GM18951 (cell line): ENCODE measurements at regions not wholly inside any gene's neighbourhood (a gene's known extent, or its start where the extent isn't known, plus 50 kb on each side); places are given as distances from the start of the nearest gene placed in this dataset.
"Not testable (repeated sequence)": the region's sequence is repeated elsewhere in the genome, so short reads cannot be mapped to it uniquely, and the experiment has no call there.

Experiments
- POLR2A ChIP-seq: IDR thresholded peaks from 4 replicates; pipeline ENCODE4 v1.6.1; 2011; ENCODE audit warnings: mild to moderate bottlenecking; ENCODE audit not compliant: insufficient read length, insufficient read depth; ENCODE audit errors: extremely low read depth
- in situ Hi-C: fragments of 300-500 bp; cut with MboI; formaldehyde crosslinking; loops from one replicate; pipeline ENCODE4 v1.12.0; 2022; ENCODE audit warnings: low sequenced_read_pairs, mixed read lengths, inconsistent platforms; ENCODE audit not compliant: unreplicated experiment

DNA sequence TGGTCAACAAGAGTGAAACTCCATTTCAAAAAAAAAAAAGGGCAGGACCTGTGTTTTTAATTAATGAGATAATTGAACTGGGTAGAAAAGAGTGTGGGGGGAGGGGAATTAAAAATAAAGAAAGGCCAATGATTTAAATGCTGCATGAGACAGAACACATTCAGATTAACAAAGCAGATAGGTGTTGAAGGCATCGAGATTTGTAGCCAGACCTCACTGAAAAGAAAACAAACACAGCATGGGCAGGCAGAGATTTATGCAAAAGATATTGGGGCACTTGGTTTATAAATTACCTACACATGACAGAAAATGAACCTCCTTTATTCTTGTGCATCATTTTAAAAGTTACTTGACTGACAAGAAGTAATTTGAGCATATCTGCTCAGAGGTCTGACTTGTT is 354.0 kb upstream of the API5 start:
- in situ Hi-C loops = no loop called here
- no peak for TF ChIP-seq POLR2A

DNA sequence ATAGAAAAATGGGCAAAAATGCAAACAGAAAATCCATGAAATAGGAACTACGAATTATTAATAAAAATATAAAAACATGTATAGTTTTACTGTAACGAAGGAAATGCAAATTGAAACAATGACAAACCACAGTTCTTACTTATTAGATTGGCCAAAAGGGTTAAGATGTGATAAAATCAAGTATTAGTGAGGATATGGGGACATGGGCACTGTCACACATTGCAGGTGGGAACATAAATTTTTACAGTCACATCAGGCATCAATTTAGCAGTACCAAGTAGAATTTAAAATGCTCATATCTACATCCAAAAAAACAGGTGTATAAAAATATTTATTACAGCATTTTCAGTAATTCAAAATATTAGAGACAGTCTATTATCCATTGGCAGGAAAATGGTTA is 353.2 kb upstream of the API5 start:
- no peak for TF ChIP-seq POLR2A
- in situ Hi-C loops = no loop called here

DNA sequence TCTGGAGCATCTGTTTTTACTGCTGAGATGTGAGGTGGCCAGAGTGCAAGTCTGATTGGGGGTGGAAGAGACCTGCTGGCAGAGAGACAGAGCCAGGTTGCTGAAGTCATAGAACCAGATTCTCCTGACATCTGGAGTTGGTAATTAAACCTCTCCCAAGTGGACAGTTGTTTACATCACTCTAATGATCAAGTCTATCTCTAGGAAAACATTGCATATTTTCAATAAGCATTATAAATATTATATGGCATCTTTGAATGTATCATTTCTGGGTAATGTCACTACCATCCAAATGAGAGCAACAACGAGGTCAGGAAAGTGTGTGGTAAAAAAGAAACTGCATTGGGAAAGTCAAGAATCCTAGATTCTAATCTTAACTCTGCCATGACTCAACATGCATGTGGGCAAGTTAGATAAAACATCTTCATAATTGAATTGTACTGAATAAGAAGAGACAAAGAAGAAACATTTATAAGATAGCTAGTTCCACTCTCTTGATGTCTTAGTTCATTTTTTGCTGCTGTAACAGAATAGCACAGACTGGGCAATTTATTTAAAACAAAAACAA is 351.2 kb upstream of the API5 start:
- in situ Hi-C loops = no loop called here
- no peak for TF ChIP-seq POLR2A

DNA sequence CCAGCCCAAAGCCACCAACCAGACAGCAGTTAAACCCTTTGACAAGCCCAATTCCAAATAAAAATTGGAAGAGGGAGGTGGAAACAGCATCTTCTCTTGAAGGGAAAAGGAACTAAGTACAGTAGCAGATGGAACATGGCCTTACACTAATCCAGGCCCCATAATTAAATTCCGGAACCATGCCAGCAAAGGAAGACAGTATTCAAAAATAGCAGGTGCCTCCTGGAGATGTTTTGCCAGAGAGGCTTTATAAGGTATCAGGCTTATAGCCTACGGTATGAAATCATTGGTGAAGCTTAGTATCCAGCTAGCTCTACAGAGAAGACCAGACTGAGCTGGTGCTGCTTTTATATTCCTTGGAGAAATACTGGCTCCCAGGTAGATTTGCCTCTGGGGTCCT is 344.1 kb upstream of the API5 start:
- no peak for TF ChIP-seq POLR2A
- in situ Hi-C loops = no loop called here

DNA sequence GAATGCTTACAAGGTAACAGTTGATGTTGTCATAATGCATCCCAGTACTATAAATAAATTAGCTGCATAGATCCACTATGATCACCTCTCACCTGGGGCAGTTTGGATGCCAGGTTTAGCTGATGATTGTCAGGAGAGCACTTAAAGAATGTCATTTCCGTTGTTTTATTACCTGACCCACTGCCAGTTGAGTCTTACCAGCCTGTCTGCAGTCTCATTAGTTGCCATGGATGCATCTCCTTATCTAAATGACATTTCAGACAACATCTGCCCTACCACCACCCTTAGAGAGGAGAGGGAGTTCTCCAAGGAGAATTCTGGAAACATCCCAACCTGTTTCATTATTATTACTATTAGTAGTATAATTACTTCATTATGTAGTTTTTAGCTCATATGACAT is 339.1 kb upstream of the API5 start:
- no peak for TF ChIP-seq POLR2A
- in situ Hi-C loops = no loop called here

DNA sequence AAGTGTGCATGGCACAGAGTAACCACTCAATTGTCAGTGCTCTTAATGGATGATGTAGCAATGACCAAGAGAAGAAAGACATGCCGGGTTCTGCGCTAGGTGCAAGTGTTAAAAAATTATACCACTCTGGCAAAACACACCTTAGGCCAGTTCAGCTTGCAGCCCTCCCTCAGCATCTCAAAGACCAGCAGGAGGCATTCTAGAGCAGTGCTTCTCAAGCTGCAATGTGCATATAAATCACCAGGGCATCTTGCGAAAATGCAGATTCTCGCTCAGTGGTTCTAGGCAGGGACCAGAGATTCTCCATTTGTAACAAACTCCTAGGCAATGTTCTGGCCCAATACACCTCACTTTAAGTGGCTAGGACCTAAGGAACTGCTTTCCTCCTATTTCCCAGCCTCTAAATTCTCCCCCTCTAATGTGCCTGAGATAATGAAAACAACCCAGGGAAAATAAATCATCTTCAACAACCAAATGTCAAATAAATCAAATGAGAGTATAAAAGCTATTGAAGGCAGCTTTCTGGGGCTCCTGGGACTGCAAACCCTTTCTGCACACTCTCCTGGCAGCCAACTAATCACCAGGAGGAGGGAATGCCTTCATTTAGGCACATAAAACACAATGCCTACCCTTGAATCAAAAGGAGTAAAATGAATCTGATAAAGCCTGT is 337.2 kb upstream of the API5 start:
- no peak for TF ChIP-seq POLR2A
- in situ Hi-C loops = no loop called here

DNA sequence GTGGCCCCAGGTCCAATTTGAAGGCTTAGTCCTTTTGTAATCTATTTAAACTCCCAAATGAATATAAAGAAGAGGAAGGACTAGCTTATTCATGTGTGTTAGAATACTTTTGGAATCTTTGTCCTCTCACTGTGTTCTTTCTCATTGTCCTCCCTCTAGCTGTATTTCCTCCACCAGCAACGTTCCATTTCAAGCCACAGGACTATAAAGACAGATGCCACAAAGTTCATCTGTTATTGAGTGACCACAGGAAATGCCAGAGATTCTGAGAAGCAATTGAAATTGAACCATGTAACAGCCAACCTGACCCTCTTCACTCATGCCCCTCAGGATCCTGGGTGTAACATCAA is 336.6 kb upstream of the API5 start:
- TF ChIP-seq POLR2A = no peak
- in situ Hi-C loops = no loop called here

DNA sequence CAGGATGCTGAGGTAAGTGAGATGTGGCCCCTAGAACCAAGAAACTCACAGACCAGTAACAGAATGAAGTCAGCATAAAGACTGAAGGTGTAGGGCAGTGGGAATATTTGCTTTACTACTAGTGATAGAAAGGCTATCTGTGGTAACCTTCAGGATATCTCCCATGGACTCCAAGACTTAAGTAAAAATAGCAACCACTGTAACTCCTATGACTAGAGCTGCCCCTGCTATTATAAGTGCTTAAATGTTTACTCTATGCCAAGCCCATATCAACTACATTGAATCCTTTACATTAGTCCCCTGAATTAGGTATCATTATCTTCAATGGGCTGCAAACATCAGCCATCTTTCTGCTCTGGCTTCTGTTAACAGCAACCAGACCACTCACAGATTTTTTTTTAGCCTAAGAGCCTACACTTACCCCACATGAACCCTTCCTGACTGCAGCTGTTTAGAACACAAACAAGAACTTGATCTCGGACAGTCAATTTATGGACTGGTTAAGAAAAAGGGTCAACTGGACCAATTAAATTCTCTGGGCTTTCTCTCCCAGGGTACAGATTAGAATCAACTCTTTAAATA is 335.1 kb upstream of the API5 start:
- in situ Hi-C loops = no loop called here
- TF ChIP-seq POLR2A = no peak

DNA sequence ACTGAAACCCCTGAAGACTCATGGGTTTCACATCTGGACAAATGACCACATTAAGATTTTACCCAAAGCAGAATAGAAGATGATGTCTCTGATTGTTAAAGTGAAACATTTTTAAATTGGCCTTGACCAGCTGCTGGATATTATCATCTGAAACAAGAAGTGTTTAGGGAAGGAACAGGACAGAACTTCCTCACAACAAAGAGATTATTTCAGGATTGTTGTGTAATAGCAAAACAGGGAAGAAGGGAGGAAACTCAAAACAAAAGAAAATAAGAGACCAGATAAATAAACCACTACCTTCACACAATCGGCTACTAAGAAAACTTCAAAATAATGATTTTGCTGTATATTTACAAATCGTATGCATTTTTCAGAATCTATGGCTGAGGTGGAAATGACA is 319.2 kb upstream of the API5 start:
- no peak for TF ChIP-seq POLR2A
- in situ Hi-C loops = no loop called here

DNA sequence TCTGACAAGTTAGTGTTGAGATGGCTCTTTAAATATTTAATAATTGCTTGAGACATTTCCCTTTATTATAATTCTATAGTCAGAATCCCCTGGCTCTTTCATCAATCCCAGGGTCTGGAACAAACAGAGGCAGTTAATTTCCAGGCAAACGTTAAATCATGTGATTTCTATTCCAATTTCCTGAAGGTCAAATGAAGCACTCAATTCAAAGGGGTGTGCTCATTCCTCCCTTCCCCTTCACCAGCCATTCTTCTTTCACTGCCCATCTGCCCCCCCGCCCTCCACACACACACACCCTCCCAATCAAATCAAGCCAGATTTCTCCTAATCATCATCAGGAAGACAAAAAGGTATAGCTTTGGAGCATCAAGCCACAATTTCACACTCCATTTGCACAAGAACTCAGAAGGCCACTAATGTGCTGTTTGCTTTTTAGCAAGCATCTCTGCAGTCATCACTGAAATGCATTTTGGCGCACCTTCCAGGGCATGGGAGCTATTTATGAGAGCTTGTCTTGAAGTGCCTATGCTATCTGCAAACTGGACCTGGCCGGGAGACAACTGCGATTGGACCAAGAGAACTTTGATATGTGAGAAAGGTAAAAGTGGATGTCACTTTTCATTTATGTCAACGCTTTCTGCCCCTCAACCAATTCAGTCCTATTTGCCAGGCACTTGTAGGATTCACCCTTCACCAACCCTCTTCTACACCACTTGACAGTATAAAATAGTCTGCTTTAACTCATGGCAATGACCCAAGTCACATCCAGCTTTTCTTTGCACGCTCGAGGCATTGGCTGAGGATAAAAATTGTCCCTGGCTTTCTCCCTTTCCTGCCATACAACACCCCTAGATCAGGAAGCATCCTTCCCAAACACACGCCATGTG is 315.1 kb upstream of the API5 start:
- TF ChIP-seq POLR2A = no peak
- in situ Hi-C loops = no loop called here

DNA sequence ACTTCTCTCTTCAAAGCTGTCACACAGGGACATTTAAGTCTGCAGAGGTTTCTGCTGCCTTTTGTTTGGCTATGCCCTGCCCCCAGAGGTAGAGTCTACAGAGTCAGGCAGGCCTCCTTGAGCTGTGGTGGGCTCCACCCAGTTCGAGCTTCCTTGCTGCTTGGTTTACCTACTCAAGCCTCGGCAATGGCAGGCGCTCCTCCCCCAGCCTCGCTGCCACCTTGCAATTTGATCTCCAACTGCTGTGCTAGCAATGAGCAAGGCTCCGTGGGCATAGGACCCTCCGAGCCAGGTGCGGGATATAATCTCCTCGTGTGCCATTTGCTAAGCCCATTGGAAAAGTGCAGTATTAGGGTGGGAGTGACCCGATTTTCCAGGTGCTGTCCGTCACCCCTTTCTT is 306.9 kb upstream of the API5 start:
- in situ Hi-C loops = not testable (repeated sequence)

DNA sequence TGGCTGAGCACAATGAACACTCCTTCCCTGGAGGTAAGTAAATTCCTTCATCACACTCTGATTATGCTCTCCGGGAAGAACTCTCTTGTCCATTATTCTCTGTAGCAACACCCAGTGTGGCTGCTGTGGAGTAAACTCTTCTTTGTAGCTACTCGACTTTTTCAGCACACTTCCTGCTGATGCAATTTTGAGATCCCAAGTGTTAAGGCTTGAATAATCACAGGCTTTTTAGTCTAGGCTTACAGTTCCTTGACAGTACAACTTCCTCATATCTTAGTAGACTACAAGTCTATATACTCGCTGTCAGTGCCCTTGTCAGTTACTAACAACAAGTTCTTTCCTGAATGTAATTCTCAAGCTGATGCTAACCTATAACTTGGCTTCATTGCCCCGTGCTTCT is 301.8 kb upstream of the API5 start:
- TF ChIP-seq POLR2A = no peak
- in situ Hi-C loops = no loop called here

DNA sequence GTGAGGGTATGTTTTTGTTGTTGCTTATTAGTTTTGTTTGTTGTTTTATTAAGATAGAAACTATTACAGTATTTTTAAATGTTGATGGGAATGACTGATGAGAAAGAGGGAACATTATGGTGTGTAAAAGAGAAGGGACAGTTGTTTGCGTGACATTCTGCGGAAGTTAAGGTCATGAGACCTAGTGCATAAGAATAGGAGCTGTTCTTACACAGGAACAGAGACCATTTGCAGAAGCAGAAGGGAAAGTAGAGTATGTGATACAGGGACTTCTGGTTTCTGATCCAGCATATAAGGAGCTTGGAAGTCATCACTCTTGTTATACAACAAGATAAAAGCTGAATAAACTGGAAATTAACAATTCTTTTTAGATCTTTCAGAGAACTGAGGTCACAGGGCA is 299.2 kb upstream of the API5 start:
- TF ChIP-seq POLR2A = no peak
- in situ Hi-C loops = no loop called here

DNA sequence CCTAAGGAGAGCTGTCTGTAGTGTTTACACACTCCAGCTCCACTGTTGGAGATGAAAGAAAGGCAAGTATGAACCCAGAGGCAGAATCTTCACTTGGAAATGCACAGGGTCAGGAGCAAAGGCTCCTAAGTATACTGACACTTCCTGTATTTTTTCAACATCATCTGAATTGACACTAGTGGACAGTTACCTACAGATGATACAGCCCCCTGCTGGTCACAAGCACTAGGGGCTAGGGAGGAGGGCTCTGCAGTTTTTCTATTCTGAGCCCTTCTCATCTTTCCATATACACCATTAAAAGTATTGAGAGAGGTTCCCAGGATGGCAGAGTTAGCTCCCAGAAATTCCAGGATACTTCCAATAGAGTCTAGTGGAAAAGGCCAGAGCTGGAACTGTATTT is 290.3 kb upstream of the API5 start:
- no peak for TF ChIP-seq POLR2A
- in situ Hi-C loops = no loop called here
